ENCODE measurements at regions not wholly inside any gene's neighbourhood (a gene's known extent, or its start where the extent isn't known, plus 50 kb on each side); places are given as distances from the start of the nearest gene placed in this dataset.

DNA sequence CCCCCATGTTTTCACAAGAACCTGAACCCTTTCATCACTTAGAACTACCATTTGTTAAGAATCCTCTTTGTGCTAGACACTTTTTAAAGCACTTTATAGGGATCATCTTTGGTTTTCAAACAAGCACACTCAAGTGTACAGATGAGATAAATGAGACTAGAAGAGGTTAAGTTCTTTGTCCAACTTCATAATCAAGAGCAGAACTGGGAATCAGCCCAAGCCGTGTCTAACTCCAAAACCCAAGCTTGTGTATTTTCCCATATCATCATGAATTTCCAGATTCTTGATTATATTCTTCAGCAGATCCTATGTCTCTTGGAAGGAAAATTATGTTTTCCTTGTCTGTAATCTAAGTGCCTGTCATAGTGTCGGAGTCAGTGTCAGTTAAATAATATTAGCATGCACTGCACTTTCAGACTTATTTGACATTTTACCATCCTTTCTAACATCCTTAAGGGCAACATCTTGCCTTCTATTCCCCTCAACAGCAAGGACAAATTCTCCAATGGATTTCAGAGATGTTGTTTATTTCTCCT is 123.0 kb upstream of the SETBP1 start:
- H3K9ac ChIP-seq (ENCODE audit: low read depth in 2 of 2, low read length in 2 of 2): no peak overlapping the region
- no peaks in the 10 kb centered on the region for H3K36me3 ChIP-seq
- H3K27me3 ChIP-seq: no peaks in the 10 kb centered on the region
- no peak for TF ChIP-seq CTCF (IDR thresholded peaks at IDR 0.05)
- no peak overlapping the region for H3K27ac ChIP-seq
- intact Hi-C loops (cut with DNase I): no loop called here
- no peak for DNase-seq
- H3K4me1 ChIP-seq: no peaks in the 10 kb centered on the region
- no peak overlapping the region for H3K4me3 ChIP-seq
- no peaks in the 10 kb centered on the region for H3K9me3 ChIP-seq

GRCh38 chr18:44558767-44559166 is 121.9 kb upstream of the SETBP1 start:
- Histone ChIP-seq H3K9me3 (no peaks in the 10 kb centered on the region), H3K9ac (ENCODE audit: low read depth in 2 of 2, low read length in 2 of 2) (no peak overlapping the region), H3K4me1 (no peaks in the 10 kb centered on the region), H3K36me3 (no peaks in the 10 kb centered on the region), H3K27ac (no peak overlapping the region), H3K4me3 (no peak overlapping the region), H3K27me3 (no peaks in the 10 kb centered on the region)
- TF ChIP-seq CTCF (IDR thresholded peaks at IDR 0.05): no peak
- no peak for DNase-seq
- intact Hi-C loops (cut with DNase I): no loop called here

- no peaks in the 10 kb centered on the region for H3K36me3 ChIP-seq
- DNase-seq: no peak
- no peaks in the 10 kb centered on the region for H3K27me3 ChIP-seq
- H3K27ac ChIP-seq: no peak overlapping the region
- no peaks in the 10 kb centered on the region for H3K4me1 ChIP-seq
- TF ChIP-seq CTCF (IDR thresholded peaks at IDR 0.05): no peak
- intact Hi-C loops (cut with DNase I): no loop called here
- no peaks in the 10 kb centered on the region for H3K9me3 ChIP-seq
- H3K4me3 ChIP-seq: no peak overlapping the region
- H3K9ac ChIP-seq (ENCODE audit: low read depth in 2 of 2, low read length in 2 of 2): no peak overlapping the region
These were observed 117.7 kb upstream of the SETBP1 start for GRCh38 chr18:44562986-44563385.

- Histone ChIP-seq H3K9ac (ENCODE audit: low read depth in 2 of 2, low read length in 2 of 2) (no peak overlapping the region), H3K4me3 (no peak overlapping the region), H3K27me3 (no peaks in the 10 kb centered on the region), H3K36me3 (no peaks in the 10 kb centered on the region), H3K27ac (no peak overlapping the region), H3K4me1 (no peaks in the 10 kb centered on the region), H3K9me3 (no peaks in the 10 kb centered on the region)
- DNase-seq: no peak
- intact Hi-C loops (cut with DNase I): no loop called here
- TF ChIP-seq CTCF (IDR thresholded peaks at IDR 0.05): no peak
These were observed 115.8 kb upstream of the SETBP1 start for GRCh38 chr18:44564922-44565321.

GRCh38 chr18:44568342-44568741 is 112.3 kb upstream of the SETBP1 start:
- H3K9ac ChIP-seq (ENCODE audit: low read depth in 2 of 2, low read length in 2 of 2): no peak overlapping the region
- DNase-seq: no peak
- no peak for TF ChIP-seq CTCF (IDR thresholded peaks at IDR 0.05)
- no peaks in the 10 kb centered on the region for H3K36me3 ChIP-seq
- H3K27me3 ChIP-seq: no peaks in the 10 kb centered on the region
- no peak overlapping the region for H3K27ac ChIP-seq
- no peaks in the 10 kb centered on the region for H3K9me3 ChIP-seq
- no peak overlapping the region for H3K4me3 ChIP-seq
- intact Hi-C loops (cut with DNase I): no loop called here
- no peaks in the 10 kb centered on the region for H3K4me1 ChIP-seq

GRCh38 chr18:44568986-44569385 is 111.7 kb upstream of the SETBP1 start:
- H3K27ac ChIP-seq: no peak overlapping the region
- no peak for TF ChIP-seq CTCF (IDR thresholded peaks at IDR 0.05)
- no peaks in the 10 kb centered on the region for H3K36me3 ChIP-seq
- no peaks in the 10 kb centered on the region for H3K9me3 ChIP-seq
- H3K4me1 ChIP-seq: no peaks in the 10 kb centered on the region
- no peak overlapping the region for H3K4me3 ChIP-seq
- no peak for DNase-seq
- intact Hi-C loops (cut with DNase I): no loop called here
- no peaks in the 10 kb centered on the region for H3K27me3 ChIP-seq
- H3K9ac ChIP-seq (ENCODE audit: low read depth in 2 of 2, low read length in 2 of 2): no peak overlapping the region
